ENCODE measurements at regions not wholly inside any gene's neighbourhood (a gene's known extent, or its start where the extent isn't known, plus 50 kb on each side); places are given as distances from the start of the nearest gene placed in this dataset.
"Not testable (repeated sequence)": the region's sequence is repeated elsewhere in the genome, so short reads cannot be mapped to it uniquely, and the experiment has no call there.

GRCh38 chr1:234960722-234961455, 167.7 kb downstream of the TOMM20 start:
- DNase-seq (ENCODE audit: low spot score), result no peak

DNA sequence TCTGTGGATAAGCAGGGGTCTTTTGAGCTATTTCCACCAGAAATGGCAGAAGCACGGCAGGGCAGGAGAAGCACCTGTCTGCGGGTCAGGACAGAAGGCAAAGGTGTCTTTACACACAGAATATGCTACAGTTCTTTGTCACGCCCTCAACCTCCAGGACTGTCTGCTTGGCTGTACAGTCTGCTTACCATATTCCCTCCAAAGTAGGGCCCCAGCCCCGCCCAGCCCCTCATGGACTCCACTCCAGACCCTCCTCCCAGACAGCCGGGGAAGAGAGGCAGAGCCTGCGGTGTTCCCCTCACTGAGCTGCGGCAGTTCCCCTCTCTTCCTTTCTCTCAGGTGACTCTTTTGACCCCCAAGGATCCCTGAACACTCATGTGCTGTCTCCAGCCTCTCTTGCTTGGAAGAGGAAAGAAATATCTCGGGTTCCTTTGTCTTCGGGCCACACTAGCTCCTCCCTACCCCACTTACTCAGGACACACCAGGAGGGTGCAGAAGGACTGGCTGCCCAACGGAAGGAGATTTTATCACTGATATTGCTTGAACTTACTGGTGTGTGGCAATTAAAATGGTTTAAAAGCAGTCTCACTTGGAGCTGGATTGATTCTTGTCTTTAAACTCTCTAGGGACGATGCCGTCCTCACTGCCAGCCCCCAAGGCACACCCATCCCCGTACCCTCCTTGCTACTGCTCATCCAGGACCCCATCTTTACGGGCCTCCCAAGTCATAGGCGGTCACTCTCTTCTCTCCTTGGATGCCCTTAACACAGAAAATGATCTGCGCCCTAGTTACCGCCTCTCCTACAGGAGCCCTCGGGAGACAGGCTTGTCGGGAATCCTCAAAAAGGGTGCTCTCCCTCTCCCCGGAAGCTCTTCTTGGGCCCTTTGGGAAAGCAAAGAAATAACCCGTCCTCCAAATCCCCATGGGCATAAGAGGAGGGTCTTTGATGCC, 169.7 kb downstream of the TOMM20 start:
- DNase-seq (ENCODE audit: low spot score), result no peak

DNA sequence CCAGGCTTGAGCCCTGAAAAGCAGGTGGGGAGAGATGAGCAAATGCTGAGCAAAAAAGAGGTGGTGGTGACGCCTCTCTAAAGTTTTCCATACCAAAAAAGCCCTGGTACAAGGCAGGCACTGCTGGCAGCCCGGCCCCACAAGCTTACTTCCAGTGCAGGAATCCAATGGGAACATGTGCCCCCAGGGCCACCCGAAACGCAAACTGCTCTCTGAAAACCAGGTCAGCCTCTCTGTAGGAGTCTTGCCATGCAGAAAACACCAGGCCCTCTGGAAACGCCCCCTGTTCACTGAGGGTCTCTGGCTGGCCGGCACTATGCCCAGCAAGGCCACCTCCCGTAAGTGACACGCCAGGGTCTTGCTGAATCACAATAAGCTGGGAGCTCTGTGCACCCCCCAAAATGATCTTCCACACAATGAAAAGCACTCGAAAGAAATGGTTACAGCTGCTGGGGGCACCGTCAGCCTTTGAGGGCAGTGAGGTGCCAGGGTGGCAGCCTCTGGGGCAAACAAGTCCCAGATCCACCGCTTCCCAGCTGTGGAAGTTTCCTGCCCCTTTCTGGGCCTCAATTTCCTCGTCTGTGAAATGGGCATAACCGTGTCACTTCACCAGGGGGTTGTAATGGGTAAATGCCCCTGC, 170.5 kb downstream of the TOMM20 start:
- DNase-seq (ENCODE audit: low spot score), result no peak

GRCh38 chr1:234957330-234958065, 171.1 kb downstream of the TOMM20 start:
- no peak for DNase-seq (ENCODE audit: low spot score)

DNA sequence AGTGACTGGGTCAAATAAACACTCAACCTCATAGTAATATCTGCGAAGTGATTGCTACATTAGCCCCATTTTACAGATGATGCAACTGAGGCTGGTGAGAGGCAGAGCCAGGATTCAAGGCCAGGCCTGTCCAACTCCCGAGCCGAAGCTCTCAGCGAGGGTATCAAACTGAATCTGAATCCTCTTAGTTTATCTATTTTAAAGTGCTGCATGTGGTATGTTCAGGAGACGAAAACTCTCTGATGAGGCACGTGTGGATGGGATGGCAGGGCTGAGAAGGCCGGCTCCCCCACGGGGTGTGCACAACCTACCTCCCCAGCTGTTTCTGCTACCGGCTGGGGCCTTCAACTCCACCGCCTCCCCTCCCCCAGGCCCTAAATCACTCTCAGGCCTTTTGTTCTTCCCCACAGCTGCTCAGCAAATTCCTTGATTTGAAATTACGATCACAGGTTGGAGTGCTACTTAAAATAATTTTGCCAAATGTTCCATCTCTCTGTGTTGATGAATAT, 171.8 kb downstream of the TOMM20 start:
- DNase-seq (ENCODE audit: low spot score), result no peak

- DNase-seq (ENCODE audit: low spot score), result no peak
Observed at GRCh38 chr1:234955107-234955731, 173.4 kb downstream of the TOMM20 start.

GRCh38 chr1:234954613-234955012, 174.0 kb downstream of the TOMM20 start:
- no peak for DNase-seq (ENCODE audit: low spot score)

GRCh38 chr1:234953655-234954405, 174.8 kb downstream of the TOMM20 start:
- no peak for DNase-seq (ENCODE audit: low spot score)

- no peak for DNase-seq (ENCODE audit: low spot score)
Observed at GRCh38 chr1:234950598-234950997, 178.0 kb downstream of the TOMM20 start.

- not testable (repeated sequence) for DNase-seq (ENCODE audit: low spot score)
Observed at GRCh38 chr1:234949528-234949927, 179.1 kb downstream of the TOMM20 start.

DNA sequence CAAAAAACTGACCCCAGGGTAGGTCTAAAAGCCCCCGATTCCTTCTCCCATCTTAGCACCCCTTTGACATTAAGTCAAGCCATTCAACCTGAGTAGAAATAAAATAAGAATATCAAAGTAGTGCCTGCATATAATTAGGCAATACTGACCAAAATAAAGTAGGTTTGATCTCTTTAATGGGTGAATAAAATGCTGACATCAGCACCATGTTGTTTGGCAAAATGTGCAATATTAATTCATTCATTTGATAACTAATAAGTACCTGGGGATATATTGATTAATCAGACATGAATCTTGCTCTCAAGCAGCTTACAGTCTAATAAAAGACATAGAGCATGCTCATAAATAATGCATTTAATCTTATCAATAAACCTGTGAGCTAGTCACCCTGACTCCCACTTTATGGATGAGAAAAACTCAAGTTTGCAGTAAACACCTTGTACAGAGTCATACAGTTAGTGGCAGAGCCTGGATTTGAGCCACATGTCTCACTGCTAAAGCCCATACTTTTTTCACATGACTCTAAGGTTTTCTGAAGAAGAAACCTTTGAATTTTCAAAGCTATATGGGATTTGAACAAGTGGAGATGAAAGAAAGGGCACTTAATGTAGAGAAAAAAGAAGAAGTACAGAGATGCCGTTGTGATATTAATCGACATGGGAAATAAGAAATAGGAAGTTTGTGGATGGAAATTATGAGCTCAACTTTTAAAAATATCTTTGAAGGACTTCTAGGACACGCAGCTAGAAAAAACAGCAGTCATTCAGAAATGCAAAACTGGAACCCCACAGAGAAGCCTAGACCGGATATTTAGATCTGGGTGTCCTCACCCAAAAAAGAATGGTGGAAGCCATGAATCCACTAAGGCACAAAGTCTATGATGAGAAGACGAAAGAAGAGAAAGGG, 183.9 kb downstream of the TOMM20 start:
- peak; percentile 49 for DNase-seq (ENCODE audit: low spot score)

DNA sequence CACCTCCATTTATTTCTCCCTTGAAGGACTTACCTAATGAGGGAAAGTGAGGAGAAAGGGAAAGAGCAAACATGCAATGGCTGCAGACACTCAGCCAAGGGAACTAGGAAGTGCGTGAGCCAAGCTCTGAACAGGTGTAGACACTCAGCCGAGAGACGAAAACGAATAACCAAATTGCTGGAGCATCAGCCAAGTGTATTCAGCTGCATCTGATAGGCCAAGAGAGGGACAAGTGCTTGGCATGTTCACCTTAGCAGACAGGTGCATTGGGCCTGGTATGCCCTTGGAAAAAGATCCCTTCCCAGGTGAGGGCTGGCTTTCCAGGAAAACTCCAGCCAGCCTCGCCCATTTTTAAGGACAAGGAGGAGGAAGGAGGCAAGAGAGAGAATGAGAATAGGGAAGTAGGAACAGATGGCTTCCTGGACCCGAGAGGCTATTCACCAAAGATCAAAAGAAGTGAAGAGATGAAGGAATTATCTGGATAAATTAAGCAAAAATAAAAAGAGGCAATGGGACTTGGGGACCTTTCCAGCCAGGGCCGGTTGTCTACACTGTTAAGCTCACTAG, 184.7 kb downstream of the TOMM20 start:
- DNase-seq (ENCODE audit: low spot score), result no peak

- DNase-seq (ENCODE audit: low spot score), result no peak
Observed at GRCh38 chr1:234942879-234943506, 185.6 kb downstream of the TOMM20 start.

DNA sequence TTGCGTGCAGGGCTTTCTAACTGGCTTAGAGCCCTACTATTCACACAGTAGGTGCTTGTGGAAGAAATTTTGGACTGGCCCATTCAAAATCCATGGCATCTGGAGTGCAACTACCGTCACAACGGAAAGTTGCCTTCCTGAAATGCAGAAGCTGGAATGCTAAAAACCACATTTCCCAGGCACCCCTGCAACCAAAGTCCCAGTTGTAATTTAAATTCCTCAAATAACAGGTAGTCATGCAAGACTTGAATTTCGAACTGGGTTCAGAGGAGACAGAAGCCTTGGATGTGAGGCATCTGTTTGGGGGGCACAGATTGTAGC, 186.7 kb downstream of the TOMM20 start:
- no peak for DNase-seq (ENCODE audit: low spot score)

- no peak for DNase-seq (ENCODE audit: low spot score)
Observed at GRCh38 chr1:234941321-234942011, 187.2 kb downstream of the TOMM20 start.

GRCh38 chr1:234940841-234941240, 187.8 kb downstream of the TOMM20 start:
- no peak for DNase-seq (ENCODE audit: low spot score)

DNA sequence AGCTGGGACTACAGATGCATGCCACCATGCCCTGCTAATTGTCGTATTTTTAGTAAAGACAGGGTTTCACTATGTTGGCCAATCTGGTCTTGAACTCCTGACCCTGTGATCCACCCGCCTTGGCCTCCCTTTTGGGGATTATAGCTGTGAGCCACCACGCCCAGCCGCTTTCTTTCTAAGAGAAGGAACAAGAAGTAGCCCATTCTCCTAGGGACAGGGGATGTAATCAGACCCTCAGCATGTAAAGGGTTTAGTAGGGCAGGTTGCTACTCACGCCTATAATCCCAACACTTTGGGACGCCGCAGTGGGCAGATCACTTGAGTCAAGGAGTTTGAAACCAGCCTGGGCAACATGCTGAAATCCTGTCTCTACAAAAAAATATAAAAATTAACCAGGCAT, 189.7 kb downstream of the TOMM20 start:
- no peak for DNase-seq (ENCODE audit: low spot score)

GRCh38 chr1:234938135-234938534, 190.5 kb downstream of the TOMM20 start:
- no peak for DNase-seq (ENCODE audit: low spot score)

Data from germinal center (tissue), 1 donor.